HT1080 (cell line): ENCODE measurements at regions not wholly inside any gene's neighbourhood (a gene's known extent, or its start where the extent isn't known, plus 50 kb on each side); places are given as distances from the start of the nearest gene placed in this dataset.
"Not testable (repeated sequence)": the region's sequence is repeated elsewhere in the genome, so short reads cannot be mapped to it uniquely, and the experiment has no call there.

Experiments used
- DNase-seq: peaks from one replicate; pipeline ENCODE4 v3.0.0-alpha.2; 2015; ENCODE audit warnings: low read depth

- DNase-seq: peak; percentile 88
Observed at GRCh38 chr6:27630727-27631608, 158.1 kb upstream of the ZNF184 start.

DNA sequence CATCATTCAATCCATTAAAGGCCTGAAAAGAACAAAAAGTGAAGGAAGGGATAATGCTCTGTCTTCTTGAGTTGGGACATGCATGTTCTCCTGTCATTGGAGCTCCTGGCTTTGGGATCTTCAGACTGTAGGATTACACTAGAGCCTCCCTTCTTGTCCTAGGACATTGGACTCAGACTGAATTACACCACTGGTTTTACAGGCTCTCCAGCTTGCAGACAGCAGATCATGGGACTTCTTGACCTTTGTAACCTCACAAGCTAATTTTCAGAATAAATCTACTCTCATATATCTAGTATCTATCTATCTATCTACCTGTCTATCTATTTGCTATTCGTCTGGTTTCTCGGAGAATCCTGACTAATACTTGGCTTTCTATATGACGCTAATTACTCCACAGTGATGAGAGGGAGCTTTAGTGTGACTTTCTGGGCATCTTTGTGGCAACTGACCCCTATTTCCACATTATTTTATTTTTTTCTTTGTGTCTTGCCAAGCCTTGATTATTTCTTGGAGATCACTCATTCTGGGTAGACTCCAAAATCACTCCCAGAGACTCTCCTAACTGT lies 151.9 kb upstream of the ZNF184 start:
- DNase-seq: no peak

GRCh38 chr6:27623103-27623502 lies 150.2 kb upstream of the ZNF184 start:
- no peak for DNase-seq

- DNase-seq: no peak
Observed at GRCh38 chr6:27619436-27619835, 146.5 kb upstream of the ZNF184 start.

GRCh38 chr6:27617700-27618689 lies 145.1 kb upstream of the ZNF184 start:
- DNase-seq: peak; percentile 61

- peak; percentile 10 for DNase-seq
Observed at GRCh38 chr6:27617046-27617687, 144.3 kb upstream of the ZNF184 start.

GRCh38 chr6:27616328-27617045 lies 143.6 kb upstream of the ZNF184 start:
- no peak for DNase-seq

- no peak for DNase-seq
Observed at GRCh38 chr6:27611451-27611850, 138.5 kb upstream of the ZNF184 start.

GRCh38 chr6:27608916-27609883 lies 136.3 kb upstream of the ZNF184 start:
- DNase-seq: peak; percentile 66

GRCh38 chr6:27605401-27606342 lies 132.8 kb upstream of the ZNF184 start:
- DNase-seq: peak; percentile 91

- peak; percentile 7 for DNase-seq
Observed at GRCh38 chr6:27604986-27605385, 132.1 kb upstream of the ZNF184 start.

GRCh38 chr6:27601668-27602254 lies 128.9 kb upstream of the ZNF184 start:
- DNase-seq: no peak

DNA sequence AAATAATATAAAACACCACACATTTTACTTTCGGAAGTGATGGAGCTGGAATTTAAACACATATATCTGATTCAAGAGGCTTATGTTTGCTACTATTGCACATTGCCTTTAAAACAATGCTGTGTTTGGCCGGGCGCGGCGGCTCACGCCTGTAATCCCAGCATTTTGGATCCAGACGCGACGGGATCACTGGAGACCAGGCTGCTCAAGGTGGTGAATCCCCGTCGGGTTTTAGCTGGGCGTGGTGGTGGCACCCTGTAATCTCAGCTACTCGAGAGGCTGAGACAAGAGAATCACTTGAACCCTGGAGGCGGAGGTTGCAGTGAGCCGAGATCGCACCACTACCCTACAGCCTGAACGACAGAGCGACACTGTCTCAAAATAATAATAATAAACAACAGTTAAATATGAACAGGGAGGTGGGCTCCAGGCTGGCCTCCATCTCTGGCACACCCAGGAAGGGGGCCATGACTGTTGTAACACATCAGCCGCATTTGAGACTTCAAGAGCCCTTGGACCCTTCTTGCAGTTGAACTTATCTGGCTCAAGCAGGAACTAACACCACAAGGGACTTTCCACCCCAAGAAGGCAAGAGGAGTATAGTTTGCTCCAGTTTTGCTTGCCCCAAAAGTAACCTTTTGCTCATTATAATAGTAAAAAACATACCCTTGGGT lies 127.1 kb upstream of the ZNF184 start:
- DNase-seq: no peak

GRCh38 chr6:27597031-27597567 lies 124.2 kb upstream of the ZNF184 start:
- DNase-seq: not testable (repeated sequence)

DNA sequence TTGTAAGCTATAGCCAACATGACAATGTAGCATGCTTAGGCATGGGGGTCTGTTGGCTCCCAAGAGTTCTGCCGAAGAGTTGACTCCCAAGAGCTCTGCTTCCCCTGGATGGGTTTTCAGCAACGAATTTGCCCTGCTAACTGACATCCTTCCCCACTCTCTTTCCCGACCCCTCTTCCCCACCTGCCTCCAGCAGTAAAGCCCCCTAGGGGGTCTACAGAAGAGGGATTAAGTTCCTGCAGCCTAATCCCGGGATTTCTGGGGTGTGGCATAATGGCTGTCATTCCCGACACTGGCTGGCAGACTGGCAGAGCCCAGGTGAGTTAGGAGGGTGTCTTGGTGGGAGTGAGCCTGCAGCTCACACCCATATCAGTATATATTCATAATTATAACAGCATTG lies 121.0 kb upstream of the ZNF184 start:
- no peak for DNase-seq

GRCh38 chr6:27593200-27593818 lies 120.4 kb upstream of the ZNF184 start:
- no peak for DNase-seq
